GM06990 (cell line): ENCODE measurements at regions not wholly inside any gene's neighbourhood (a gene's known extent, or its start where the extent isn't known, plus 50 kb on each side); places are given as distances from the start of the nearest gene placed in this dataset.

Experiments
- DNase-seq: peaks from one replicate; pipeline ENCODE4 v3.0.0-alpha.2; 2011; ENCODE audit not compliant: insufficient read length; ENCODE audit errors: extremely low read depth
- H3K27me3 ChIP-seq: replicated peaks from 2 replicates; pipeline ENCODE4 v1.6.0; 2011; ENCODE audit warnings: low read length; ENCODE audit not compliant: control insufficient read depth, insufficient read depth
- H3K36me3 ChIP-seq: 2 replicates; pipeline ENCODE4 v1.5.1; 2011; ENCODE audit warnings: low read length; ENCODE audit not compliant: control insufficient read depth, insufficient read depth
- H3K4me3 ChIP-seq: replicated peaks from 2 replicates; pipeline ENCODE4 v1.5.1; 2011; ENCODE audit warnings: low read depth, mild to moderate bottlenecking, control low read depth, low read length
- TF ChIP-seq, protein P1 (sequence below): IDR thresholded peaks from 2 replicates; pipeline ENCODE4 v1.5.1; 2011; ENCODE audit warnings: low read length, control low read depth, mild to moderate bottlenecking, inconsistent platforms; ENCODE audit not compliant: insufficient read depth, poor library complexity, severe bottlenecking

GRCh38 chr5:17709011-17709710 lies 74.9 kb downstream of the TAF11L14 start:
- Histone ChIP-seq H3K27me3 (no peaks in the 10 kb centered on the region), H3K36me3 (no peaks in the 10 kb centered on the region), H3K4me3 (no peak overlapping the region)
- no peak for DNase-seq
- TF ChIP-seq, protein P1, sequence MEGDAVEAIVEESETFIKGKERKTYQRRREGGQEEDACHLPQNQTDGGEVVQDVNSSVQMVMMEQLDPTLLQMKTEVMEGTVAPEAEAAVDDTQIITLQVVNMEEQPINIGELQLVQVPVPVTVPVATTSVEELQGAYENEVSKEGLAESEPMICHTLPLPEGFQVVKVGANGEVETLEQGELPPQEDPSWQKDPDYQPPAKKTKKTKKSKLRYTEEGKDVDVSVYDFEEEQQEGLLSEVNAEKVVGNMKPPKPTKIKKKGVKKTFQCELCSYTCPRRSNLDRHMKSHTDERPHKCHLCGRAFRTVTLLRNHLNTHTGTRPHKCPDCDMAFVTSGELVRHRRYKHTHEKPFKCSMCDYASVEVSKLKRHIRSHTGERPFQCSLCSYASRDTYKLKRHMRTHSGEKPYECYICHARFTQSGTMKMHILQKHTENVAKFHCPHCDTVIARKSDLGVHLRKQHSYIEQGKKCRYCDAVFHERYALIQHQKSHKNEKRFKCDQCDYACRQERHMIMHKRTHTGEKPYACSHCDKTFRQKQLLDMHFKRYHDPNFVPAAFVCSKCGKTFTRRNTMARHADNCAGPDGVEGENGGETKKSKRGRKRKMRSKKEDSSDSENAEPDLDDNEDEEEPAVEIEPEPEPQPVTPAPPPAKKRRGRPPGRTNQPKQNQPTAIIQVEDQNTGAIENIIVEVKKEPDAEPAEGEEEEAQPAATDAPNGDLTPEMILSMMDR, result no peak

DNA sequence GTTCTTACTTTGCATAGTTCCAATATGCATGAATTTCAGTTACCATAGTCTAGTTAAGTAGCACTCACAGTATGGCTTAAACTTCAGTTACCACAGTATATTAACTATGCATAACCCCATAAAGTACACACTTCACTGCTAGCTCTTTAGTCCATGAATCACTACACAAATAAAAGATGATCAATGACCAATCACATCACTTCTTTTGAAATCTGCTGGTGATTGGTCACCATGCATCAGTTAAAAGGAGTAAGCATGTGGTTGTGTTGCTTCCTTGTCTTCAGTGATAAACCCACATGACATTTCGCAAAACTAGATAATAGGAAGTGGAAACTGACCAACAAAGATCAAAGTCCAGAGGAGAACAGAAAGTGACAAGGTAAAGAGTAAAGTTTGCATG lies 79.0 kb downstream of the TAF11L14 start:
- H3K4me3 ChIP-seq, result no peak overlapping the region
- H3K36me3 ChIP-seq, result no peaks in the 10 kb centered on the region
- TF ChIP-seq, protein P1, result no peak
- no peaks in the 10 kb centered on the region for H3K27me3 ChIP-seq
- DNase-seq, result no peak

DNA sequence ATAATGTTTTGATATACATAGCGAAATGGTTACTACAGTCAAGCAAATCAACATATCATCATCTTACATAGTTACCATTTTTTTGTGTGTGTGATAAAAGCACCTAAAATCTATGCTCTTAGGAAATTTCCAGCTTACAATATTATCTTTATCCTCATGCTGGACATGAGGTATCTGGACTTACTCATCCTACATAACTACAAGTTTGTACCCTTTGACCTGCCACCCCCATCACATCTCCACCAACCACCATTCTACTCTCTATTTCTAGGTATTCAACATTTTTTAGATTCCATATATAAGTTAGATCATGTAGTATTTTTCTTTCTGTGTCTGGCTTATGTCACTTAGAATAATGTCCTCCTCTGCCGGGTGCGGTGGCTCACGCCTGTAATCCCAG lies 79.9 kb downstream of the TAF11L14 start:
- Histone ChIP-seq H3K36me3 (no peaks in the 10 kb centered on the region), H3K27me3 (no peaks in the 10 kb centered on the region), H3K4me3 (no peak overlapping the region)
- TF ChIP-seq, protein P1, result no peak
- no peak for DNase-seq

DNA sequence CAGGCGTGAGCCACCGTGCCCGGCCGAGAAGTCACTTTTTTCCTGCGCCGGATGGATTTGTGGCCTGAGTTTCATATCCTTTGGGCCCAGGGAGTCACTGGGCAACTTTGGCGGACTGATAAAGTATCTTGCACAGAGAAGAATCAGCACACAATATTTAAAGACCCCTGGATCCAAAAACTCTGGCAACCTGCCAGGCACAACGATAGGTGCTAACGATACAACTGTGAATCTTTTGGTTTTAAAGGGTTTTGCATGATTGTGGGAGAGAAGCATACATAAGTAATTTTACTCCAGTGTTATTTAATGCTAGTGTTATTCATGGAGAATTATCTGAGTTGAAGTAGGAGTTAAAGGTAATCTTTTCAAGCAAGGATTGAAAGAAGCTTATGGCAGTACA lies 85.3 kb downstream of the TAF11L14 start:
- no peaks in the 10 kb centered on the region for H3K27me3 ChIP-seq
- H3K4me3 ChIP-seq, result no peak overlapping the region
- TF ChIP-seq, protein P1, result no peak
- no peak for DNase-seq
- H3K36me3 ChIP-seq, result no peaks in the 10 kb centered on the region

- Histone ChIP-seq H3K4me3 (no peak overlapping the region), H3K27me3 (no peaks in the 10 kb centered on the region), H3K36me3 (no peaks in the 10 kb centered on the region)
- no peak for DNase-seq
- TF ChIP-seq, protein P1, result no peak
Observed at GRCh38 chr5:17720071-17720470, 85.8 kb downstream of the TAF11L14 start.

DNA sequence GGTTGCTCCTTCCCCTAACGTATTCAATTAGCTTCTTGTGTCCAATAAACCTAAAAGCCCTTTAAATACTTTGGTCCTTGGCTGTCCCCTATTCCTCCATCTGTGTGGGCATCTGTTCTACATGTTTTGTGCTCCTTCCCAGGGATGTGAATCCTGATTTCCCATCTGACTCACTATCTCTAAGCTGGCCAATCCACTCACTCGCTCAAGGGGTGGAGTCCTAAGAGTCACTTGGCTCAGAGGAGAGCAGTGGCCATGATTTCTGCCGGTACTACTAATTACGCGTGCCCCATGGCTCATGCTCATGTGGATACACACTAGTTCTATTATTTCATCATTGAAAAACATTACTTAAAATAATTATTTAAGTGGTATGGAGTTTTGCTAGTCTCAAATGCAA lies 89.6 kb downstream of the TAF11L14 start:
- H3K27me3 ChIP-seq, result no peaks in the 10 kb centered on the region
- TF ChIP-seq, protein P1, result no peak
- DNase-seq, result no peak
- H3K4me3 ChIP-seq, result no peak overlapping the region
- H3K36me3 ChIP-seq, result no peaks in the 10 kb centered on the region
